ENCODE measurements at regions not wholly inside any gene's neighbourhood (a gene's known extent, or its start where the extent isn't known, plus 50 kb on each side); places are given as distances from the start of the nearest gene placed in this dataset.

DNA sequence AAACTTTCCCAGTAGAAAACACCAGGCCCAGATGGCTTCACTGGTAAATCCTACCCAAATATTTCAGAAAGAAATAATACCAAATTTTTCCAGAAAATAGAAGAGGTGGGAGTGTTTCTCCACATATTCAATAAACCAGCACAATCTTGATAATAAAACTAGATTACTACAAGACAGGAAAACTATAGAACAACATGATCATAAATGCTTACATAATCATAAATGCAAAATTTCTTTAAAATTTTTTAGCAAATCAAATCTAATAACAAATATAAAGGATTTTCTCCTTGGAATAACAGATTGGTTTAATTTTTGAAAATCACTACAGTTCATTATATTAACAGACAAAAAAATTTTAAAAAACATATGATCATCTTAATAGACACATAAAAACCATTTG lies 294.5 kb downstream of the BCL11B start:
- TF ChIP-seq MXD4 (CRISPR knock-in tag; IDR thresholded peaks at IDR 0.05; ENCODE audit: borderline replicate concordance), result no peak
- TF ChIP-seq, protein P1, sequence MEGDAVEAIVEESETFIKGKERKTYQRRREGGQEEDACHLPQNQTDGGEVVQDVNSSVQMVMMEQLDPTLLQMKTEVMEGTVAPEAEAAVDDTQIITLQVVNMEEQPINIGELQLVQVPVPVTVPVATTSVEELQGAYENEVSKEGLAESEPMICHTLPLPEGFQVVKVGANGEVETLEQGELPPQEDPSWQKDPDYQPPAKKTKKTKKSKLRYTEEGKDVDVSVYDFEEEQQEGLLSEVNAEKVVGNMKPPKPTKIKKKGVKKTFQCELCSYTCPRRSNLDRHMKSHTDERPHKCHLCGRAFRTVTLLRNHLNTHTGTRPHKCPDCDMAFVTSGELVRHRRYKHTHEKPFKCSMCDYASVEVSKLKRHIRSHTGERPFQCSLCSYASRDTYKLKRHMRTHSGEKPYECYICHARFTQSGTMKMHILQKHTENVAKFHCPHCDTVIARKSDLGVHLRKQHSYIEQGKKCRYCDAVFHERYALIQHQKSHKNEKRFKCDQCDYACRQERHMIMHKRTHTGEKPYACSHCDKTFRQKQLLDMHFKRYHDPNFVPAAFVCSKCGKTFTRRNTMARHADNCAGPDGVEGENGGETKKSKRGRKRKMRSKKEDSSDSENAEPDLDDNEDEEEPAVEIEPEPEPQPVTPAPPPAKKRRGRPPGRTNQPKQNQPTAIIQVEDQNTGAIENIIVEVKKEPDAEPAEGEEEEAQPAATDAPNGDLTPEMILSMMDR (IDR thresholded peaks at IDR 0.05), result no peak

Measured in WTC11 (cell line).